NCI-H1417 (cell line): ENCODE measurements at regions not wholly inside any gene's neighbourhood (a gene's known extent, or its start where the extent isn't known, plus 50 kb on each side); places are given as distances from the start of the nearest gene placed in this dataset.
A peak's percentile ranks its signal among the peaks of the same experiment; 100 is the strongest.
"Not testable (repeated sequence)": the region's sequence is repeated elsewhere in the genome, so short reads cannot be mapped to it uniquely, and the experiment has no call there.

ENCODE experiments used
- DNase-seq, 3 experiments: peaks; one replicate each; lab custom pipeline; 2025; lab: John Stamatoyannopoulos, UW

DNA sequence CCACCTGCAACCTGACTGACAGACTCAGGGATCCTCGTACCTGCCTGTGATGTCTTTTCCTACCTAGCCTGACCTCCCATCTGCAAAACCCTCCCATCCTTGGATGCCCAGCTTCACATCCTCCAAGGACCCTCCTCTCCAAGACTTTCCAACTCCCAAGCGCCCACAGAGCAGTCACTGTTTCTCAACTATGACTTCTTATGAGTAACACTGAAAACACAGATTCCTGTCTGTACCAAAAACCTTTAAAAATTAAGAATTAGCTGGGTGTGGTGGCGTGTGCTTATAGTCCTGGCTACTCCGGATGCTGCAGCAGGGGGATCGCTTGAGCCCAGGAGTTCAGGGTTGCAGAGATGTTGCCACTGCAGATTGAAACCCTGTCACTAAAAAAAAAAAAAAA, 181.9 kb downstream of the PSMG1 start:
- no peak for DNase-seq

DNA sequence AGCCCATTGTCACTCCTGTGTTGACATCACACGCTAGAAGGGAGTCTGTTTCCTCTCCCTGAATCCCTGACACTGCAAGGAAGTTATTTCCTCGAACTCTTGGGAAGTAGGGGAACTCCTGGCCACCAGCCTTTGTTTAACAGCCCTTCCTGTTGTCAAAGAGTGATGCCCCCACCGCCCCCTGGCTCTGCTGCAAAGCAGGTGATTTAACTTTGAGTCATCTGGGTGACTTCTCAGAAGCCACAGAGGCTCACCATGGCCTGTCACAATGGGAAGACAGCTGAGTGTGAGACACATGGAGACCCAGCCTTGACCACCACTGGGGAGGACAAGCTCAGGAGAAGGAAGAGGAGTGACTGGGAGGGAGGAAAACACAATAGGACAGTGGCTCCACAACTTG, 182.8 kb downstream of the PSMG1 start:
- DNase-seq = no peak

DNA sequence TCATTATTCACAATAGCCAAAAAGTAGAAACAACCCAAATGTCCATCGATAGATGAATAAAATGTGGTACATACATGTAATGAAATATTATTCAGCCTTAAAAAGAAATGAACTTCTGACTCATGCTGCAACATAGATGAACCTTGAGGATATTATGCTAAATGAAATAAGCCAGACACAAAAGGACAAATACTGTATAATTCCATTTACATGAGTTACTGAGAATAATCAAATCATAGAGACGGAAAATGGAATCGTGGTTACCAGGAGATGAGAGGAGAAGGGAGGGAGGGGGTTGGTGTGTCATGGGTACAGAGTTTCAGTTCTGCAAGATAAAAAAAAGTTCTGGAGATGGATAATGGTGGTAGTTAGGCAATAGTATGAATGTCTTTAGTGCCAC, 184.1 kb downstream of the PSMG1 start:
- no peak for DNase-seq

GRCh38 chr21:38998281-38998680, 185.0 kb downstream of the PSMG1 start:
- DNase-seq = not testable (repeated sequence)

- not testable (repeated sequence) for DNase-seq
Observed at GRCh38 chr21:38997843-38998175, 185.4 kb downstream of the PSMG1 start.

DNA sequence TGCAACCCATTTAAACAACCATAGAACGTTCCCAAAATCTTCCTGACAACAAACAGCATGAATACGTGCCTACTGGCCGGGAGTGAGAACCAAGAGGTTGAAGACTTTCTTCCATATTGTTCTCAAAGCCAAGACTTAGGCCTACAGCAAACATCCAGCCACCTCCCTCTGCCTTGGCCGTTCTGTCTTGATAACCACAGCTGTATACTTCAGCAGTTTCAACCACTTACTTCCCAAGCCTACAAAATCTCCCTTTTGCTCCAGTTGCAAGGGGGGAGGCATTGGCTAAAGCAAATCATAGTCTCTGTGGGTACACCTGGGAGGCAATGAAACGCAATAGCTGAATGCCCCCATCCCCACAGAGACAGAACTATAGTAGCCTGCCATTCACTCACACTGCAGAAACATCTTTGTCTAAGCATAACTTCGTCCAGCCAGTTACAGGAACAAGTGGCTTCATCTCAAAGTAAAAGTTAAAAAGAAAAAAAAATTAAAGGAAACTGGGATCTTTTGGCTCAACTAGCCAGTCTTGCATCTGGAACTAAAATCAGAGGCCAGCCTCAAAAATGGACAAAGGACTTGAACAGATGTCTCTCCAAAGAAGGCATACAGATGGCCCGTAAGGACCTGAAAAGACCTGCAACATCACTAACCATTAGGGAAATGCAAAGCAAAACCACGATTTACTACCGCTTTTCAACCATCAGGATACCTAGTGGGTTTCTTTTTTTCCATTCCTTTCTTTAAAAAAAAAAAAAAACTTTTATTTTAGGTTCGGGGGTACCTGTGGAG, 186.0 kb downstream of the PSMG1 start:
- no peak for DNase-seq

DNA sequence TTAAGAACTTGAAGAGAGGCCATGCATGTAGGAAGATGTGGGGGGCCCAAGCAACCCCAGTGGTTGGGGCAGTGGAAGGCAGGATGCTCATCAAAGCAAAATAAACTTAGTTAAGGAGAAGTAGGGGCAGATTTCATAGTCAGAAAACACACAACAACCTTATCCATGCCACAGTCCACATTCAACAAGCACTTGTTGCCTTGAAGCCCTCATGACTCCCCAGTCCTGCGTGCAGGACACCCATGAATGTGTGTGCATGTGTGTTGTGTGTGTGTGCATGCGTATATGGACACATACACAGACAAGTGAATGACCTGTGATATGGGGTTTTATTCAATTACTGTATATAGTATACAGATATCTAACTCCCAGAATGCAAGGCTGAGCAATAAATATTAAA, 186.9 kb downstream of the PSMG1 start:
- no peak for DNase-seq

- DNase-seq = peak; percentile 52 to 74 (median 56)
Observed at GRCh38 chr21:38995731-38996130, 187.5 kb downstream of the PSMG1 start.

GRCh38 chr21:38995071-38995669, 188.1 kb downstream of the PSMG1 start:
- no peak for DNase-seq

- DNase-seq = no peak
Observed at GRCh38 chr21:38994042-38994441, 188.3 kb downstream of the ETS2 start.

- DNase-seq = no peak
Observed at GRCh38 chr21:38993561-38993960, 187.8 kb downstream of the ETS2 start.

DNA sequence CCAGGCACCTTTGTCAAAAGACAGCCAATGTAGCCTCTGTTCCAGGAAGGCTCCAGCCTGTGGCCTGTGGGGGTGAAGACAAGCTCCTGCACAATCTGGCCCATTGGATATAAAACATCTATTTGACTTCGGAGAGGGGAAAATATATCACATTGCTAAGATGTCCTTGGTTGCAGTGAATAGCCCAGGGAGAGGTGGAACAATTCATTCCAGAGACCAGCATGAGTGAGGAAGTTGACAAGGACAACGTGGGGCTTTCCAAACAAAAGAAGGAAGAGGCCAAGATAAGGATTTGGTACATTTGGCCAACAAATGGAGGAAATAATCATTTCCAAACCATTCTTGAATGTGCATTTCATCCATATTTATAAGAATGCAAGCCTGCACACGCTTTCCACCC, 187.0 kb downstream of the ETS2 start:
- no peak for DNase-seq

DNA sequence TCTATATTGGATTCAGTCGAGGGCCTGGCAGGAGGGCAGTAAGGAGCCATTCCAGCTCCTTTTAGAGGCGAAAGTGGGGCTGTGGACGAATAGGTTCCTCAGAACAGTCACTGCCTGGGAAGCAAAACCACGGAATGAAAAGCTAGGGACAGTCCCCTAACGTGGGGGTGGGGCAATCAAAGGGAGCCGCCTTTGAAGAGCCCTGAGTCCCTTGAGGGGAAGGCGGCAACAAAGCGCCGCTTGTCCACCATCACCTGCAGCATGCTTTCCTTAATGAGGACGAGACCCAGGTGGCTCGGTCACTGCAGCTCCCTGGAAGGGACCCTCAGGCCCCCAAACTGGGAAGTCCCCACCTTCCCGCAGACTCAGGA, 184.7 kb downstream of the ETS2 start:
- DNase-seq = peak; percentile 86 to 94 (median 88)

DNA sequence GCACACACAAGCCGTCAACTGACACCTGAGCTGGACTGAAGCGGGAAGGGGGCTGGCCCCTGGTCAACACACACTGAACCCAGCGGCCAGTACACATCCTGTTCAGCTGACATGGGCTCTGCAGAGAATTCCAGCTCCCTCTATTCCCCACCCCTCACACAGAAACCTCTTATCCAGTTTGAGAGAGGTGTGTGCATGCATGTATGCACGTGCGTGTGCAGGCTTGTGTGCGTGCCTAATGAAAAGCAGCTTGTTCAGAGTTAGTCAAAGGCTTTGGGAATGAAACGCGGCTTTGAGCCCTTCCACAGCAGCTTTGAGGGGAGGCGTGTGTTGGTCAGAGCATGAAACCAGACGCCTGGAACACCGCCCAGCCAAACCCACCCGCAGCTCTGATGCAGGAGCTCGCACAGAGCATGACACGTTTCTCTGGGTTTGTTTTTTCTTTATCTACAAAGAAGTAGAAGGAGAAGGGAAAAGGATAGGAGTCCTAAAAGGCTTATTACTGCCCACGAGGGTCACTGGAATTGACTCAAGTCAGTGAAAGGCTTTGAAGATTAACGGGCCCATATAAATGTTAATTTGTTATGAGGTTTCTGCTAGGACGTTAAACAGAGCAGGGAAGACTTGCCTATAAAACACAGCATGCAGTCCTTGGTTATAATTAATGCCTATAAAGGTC, 184.2 kb downstream of the ETS2 start:
- peak; percentile 79 to 94 (median 81) for DNase-seq

GRCh38 chr21:38989379-38989744, 183.6 kb downstream of the ETS2 start:
- peak in 2 of 3 experiments; percentile 59 to 69 for DNase-seq

GRCh38 chr21:38988509-38989378, 183.0 kb downstream of the ETS2 start:
- peak in 2 of 3 experiments; percentile 48 to 69 for DNase-seq

GRCh38 chr21:38987633-38988508, 182.1 kb downstream of the ETS2 start:
- peak in 2 of 3 experiments; percentile 47 to 63 for DNase-seq

DNA sequence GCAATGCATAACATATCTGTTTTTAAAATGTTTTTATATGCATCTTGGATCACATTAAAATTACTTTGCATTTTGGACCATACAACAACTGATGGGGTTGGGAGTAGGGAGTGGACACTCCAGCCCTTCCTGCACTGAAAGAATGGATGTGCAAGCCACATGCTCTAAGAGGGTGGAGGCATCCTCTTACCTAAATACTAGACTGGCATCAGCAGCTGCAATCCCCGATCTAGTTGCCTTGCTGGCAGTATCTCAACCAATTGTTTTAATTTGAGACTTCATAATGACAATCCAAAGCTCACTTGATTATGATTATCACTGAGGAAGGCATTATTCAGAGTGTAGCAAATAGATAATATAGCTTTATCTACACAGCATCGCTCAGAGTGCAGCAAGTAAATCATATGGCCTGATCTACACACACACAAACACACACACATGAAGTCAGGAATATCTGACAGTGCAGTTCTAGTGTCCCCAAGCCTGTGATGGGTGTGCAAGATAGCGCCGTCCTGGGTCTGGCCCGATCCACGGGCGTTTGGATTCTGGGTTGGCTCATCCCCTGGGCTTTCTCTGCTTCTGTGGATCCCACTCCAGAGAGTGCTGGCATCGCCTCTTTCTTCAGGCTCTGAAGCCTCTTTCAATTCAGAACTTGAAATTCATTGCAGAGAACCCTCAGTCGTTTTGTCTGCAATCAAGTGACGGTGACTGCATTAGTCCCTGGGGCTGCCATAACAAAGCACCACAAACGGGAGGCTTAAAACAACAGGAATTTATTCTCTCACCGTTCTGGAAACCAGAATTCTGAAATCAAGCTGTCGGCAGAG, 181.3 kb downstream of the ETS2 start:
- DNase-seq = no peak

DNA sequence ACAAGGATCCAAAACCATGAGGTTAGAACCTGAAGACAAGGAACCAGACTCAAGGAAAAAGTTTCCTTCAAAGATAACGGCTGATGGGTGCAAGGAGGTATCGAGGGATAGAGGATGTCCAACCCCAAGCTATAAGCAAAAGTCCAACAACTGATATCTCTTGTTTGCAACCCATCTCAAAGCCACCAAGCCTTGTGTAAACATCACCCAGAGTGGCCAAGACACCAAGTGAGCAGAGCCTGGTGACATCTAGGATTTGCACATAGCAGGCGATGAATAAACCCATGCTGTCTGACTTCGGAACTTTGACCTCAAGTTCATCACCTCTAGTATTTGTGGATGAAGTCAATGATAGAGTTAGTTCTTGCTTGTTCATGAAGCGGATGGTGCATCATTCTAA, 180.7 kb downstream of the ETS2 start:
- DNase-seq = no peak
